ENCODE measurements at regions not wholly inside any gene's neighbourhood (a gene's known extent, or its start where the extent isn't known, plus 50 kb on each side); places are given as distances from the start of the nearest gene placed in this dataset.

DNA sequence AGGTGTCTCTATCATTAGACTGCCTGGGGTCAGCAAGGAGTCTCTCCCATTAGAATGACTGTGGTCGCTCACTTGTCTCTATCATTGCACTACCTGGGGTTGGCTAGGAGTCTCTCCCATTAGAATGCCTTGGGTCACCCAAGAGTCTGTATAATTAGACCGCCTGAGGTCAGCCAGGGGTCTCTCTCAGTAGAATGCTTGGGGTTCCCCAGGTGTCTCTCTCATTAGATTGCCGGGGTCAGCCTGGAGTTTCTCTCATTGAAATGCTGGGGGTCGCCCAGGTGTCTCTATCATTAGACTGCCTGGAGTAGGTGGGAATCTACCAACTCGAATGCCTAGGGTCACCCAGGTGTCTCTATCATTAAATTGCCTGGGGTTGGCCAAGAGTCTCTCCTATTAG lies 2231.6 kb downstream of the TP53TG3F start:
- Histone ChIP-seq H3K4me3 (no peak overlapping the region), H3K4me1 (replicated peaks in 1 of 2) (no peaks in the 10 kb centered on the region), H3K27me3 (no peaks in the 10 kb centered on the region), H3K36me3 (replicated peaks in 1 of 2) (no peaks in the 10 kb centered on the region), H3K9me3 (replicated peaks in 1 of 3) (no peaks in the 10 kb centered on the region), H3K27ac (no peak overlapping the region)
- DNase-seq, result no peak
- WGBS, 4 donors, result 52 to 69% (median 55%) methylated on average over 2 to 5 of the region's 5 CpGs
- intact Hi-C loops (cut with DNase I), result no loop called here
- TF ChIP-seq, protein P1, sequence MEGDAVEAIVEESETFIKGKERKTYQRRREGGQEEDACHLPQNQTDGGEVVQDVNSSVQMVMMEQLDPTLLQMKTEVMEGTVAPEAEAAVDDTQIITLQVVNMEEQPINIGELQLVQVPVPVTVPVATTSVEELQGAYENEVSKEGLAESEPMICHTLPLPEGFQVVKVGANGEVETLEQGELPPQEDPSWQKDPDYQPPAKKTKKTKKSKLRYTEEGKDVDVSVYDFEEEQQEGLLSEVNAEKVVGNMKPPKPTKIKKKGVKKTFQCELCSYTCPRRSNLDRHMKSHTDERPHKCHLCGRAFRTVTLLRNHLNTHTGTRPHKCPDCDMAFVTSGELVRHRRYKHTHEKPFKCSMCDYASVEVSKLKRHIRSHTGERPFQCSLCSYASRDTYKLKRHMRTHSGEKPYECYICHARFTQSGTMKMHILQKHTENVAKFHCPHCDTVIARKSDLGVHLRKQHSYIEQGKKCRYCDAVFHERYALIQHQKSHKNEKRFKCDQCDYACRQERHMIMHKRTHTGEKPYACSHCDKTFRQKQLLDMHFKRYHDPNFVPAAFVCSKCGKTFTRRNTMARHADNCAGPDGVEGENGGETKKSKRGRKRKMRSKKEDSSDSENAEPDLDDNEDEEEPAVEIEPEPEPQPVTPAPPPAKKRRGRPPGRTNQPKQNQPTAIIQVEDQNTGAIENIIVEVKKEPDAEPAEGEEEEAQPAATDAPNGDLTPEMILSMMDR (IDR thresholded peaks at IDR 0.05), result no peak
- no peak for TF ChIP-seq POLR2A (IDR thresholded peaks at IDR 0.05)

DNA sequence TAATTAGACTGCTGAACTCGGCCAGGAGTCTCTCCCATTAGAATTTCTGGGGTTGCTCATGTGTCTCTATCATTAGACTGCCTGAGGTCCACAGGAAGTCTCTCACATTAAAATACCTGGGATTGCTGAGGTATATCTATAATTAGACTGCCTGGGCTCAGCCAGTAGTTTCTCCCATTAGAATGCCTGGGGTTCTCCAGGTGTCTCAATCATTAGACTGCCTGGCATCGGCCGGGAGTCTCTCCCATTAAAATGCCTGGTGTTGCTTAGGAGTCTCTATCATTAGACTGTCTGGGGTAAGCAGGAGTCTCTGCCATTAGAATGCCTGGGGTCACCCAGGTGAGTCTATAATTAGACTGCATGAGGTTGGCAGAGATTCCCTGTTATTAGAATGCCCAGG lies 2233.4 kb downstream of the TP53TG3F start:
- WGBS, 4 donors, result 50 to 88% (median 75%) methylated on average over 1 to 3 of the region's 3 CpGs
- intact Hi-C loops (cut with DNase I), result no loop called here
- Histone ChIP-seq H3K27ac (no peak overlapping the region), H3K4me1 (replicated peaks in 1 of 2) (no peaks in the 10 kb centered on the region), H3K4me3 (no peak overlapping the region), H3K9me3 (replicated peaks in 1 of 3) (no peaks in the 10 kb centered on the region), H3K27me3 (no peaks in the 10 kb centered on the region), H3K36me3 (replicated peaks in 1 of 2) (no peaks in the 10 kb centered on the region)
- TF ChIP-seq, protein P1 (IDR thresholded peaks at IDR 0.05), result no peak
- no peak for TF ChIP-seq POLR2A (IDR thresholded peaks at IDR 0.05)
- no peak for DNase-seq

DNA sequence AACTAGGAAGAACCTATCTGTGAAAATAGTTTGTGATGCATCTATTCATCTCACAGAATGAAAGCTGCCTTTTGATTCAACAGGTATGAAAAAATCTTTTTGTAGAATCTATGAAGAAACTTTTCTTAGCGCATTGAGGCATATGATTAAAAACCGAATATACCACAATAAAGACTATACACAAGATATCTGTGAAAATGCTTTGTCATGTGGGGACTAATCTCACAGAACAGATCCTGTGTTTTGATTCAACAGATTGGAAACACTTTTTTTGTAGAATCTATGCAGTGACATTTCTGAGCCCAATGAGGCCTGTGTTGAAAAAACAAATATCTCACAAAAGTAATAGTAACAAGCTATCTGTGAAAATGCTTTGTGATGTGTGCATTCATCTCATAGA lies 2247.5 kb downstream of the TP53TG3F start:
- Histone ChIP-seq H3K9me3 (replicated peaks in 1 of 3) (no peaks in the 10 kb centered on the region), H3K27me3 (no peaks in the 10 kb centered on the region), H3K36me3 (replicated peaks in 1 of 2) (no peaks in the 10 kb centered on the region), H3K4me3 (no peak overlapping the region), H3K4me1 (replicated peaks in 1 of 2) (no peaks in the 10 kb centered on the region), H3K27ac (no peak overlapping the region)
- no peak for TF ChIP-seq POLR2A (IDR thresholded peaks at IDR 0.05)
- TF ChIP-seq, protein P1 (IDR thresholded peaks at IDR 0.05), result no peak
- intact Hi-C loops (cut with DNase I), result no loop called here
- DNase-seq, result no peak
- 81 to 87% (median 86%) methylated on average over 2 of the region's 2 CpGs for WGBS, 4 donors

DNA sequence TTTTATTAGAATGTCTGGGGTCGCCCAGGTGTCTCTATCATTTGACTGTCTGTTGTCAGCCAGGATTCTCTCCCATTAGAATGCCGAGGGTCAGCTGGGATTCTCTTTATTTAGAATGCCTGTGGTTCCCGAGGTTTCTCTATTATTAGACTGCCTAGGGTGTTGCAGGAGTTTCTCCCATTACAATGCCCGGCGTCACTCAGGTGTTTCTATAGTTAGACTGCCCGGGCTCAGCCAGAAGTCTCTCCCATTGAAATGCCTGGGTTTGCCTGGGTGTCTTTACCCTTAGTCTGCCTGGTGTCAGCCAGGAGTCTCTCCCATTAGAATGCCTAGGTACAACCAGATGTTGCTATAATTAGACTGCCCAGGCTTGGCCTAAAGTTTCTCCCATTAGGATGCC lies 2252.0 kb downstream of the TP53TG3F start:
- Histone ChIP-seq H3K4me3 (no peak overlapping the region), H3K36me3 (replicated peaks in 1 of 2) (no peaks in the 10 kb centered on the region), H3K9me3 (replicated peaks in 1 of 3) (no peaks in the 10 kb centered on the region), H3K4me1 (replicated peaks in 1 of 2) (no peaks in the 10 kb centered on the region), H3K27ac (no peak overlapping the region), H3K27me3 (no peaks in the 10 kb centered on the region)
- DNase-seq, result no peak
- intact Hi-C loops (cut with DNase I), result no loop called here
- 58 to 74% (median 66%) methylated on average over 5 to 6 of the region's 6 CpGs for WGBS, 4 donors
- TF ChIP-seq, protein P1 (IDR thresholded peaks at IDR 0.05), result no peak
- TF ChIP-seq POLR2A (IDR thresholded peaks at IDR 0.05), result no peak

Measured in adrenal gland (tissue), 9 donors.